IPS-18c (cell line): ENCODE measurements at regions not wholly inside any gene's neighbourhood (a gene's known extent, or its start where the extent isn't known, plus 50 kb on each side); places are given as distances from the start of the nearest gene placed in this dataset.

Source experiments
- H3K4me3 ChIP-seq: 2 replicates; pipeline ENCODE4 v1.7.0; 2013; ENCODE audit warnings: low read depth, mild to moderate bottlenecking, low read length, moderate library complexity; ENCODE audit not compliant: insufficient read depth
- H3K9me3 ChIP-seq: one replicate; pipeline ENCODE4 v1.6.1; 2013; ENCODE audit warnings: mild to moderate bottlenecking, low read length, moderate library complexity; ENCODE audit not compliant: control insufficient read depth, insufficient read depth

GRCh38 chr10:44198096-44198779, 186.7 kb downstream of the CXCL12 start:
- Histone ChIP-seq H3K4me3 (no peak overlapping the region), H3K9me3 (peaks cover 3% of the 10 kb centered on the region)

GRCh38 chr10:44197646-44198045, 187.3 kb downstream of the CXCL12 start:
- no peaks in the 10 kb centered on the region for H3K9me3 ChIP-seq
- H3K4me3 ChIP-seq = no peak overlapping the region

GRCh38 chr10:44196336-44196735, 188.6 kb downstream of the CXCL12 start:
- H3K4me3 ChIP-seq = no peak overlapping the region

GRCh38 chr10:44196008-44196320, 188.9 kb downstream of the CXCL12 start:
- Histone ChIP-seq H3K9me3 (no peaks in the 10 kb centered on the region), H3K4me3 (no peak overlapping the region)

More at GRCh38 chr10:44196336-44196735, 188.6 kb downstream of the CXCL12 start:
- H3K9me3 ChIP-seq = no peaks in the 10 kb centered on the region

- H3K9me3 ChIP-seq = no peaks in the 10 kb centered on the region
- no peak overlapping the region for H3K4me3 ChIP-seq
Observed at GRCh38 chr10:44195112-44196007, 189.5 kb downstream of the CXCL12 start.

- no peak overlapping the region for H3K4me3 ChIP-seq
- H3K9me3 ChIP-seq = no peaks in the 10 kb centered on the region
Observed at GRCh38 chr10:44194435-44194834, 190.5 kb downstream of the CXCL12 start.

GRCh38 chr10:44193567-44194220, 191.2 kb downstream of the CXCL12 start:
- no peak overlapping the region for H3K4me3 ChIP-seq
- H3K9me3 ChIP-seq = no peaks in the 10 kb centered on the region

- no peaks in the 10 kb centered on the region for H3K9me3 ChIP-seq
- H3K4me3 ChIP-seq = no peak overlapping the region
Observed at GRCh38 chr10:44193166-44193565, 191.7 kb downstream of the CXCL12 start.

- H3K4me3 ChIP-seq = no peak overlapping the region
- H3K9me3 ChIP-seq = no peaks in the 10 kb centered on the region
Observed at GRCh38 chr10:44192435-44192834, 192.5 kb downstream of the CXCL12 start.

GRCh38 chr10:44190541-44190940, 194.4 kb downstream of the CXCL12 start:
- no peak overlapping the region for H3K4me3 ChIP-seq
- no peaks in the 10 kb centered on the region for H3K9me3 ChIP-seq

GRCh38 chr10:44186821-44187220, 198.1 kb downstream of the CXCL12 start:
- no peak overlapping the region for H3K4me3 ChIP-seq
- H3K9me3 ChIP-seq = no peaks in the 10 kb centered on the region

GRCh38 chr10:44186150-44186549, 198.7 kb downstream of the CXCL12 start:
- Histone ChIP-seq H3K9me3 (no peaks in the 10 kb centered on the region), H3K4me3 (no peak overlapping the region)

GRCh38 chr10:44185315-44185666, 199.6 kb downstream of the CXCL12 start:
- no peak overlapping the region for H3K4me3 ChIP-seq
- H3K9me3 ChIP-seq = no peaks in the 10 kb centered on the region

GRCh38 chr10:44184633-44185314, 200.1 kb downstream of the CXCL12 start:
- Histone ChIP-seq H3K4me3 (no peak overlapping the region), H3K9me3 (no peaks in the 10 kb centered on the region)

- Histone ChIP-seq H3K9me3 (no peaks in the 10 kb centered on the region), H3K4me3 (no peak overlapping the region)
Observed at GRCh38 chr10:44183667-44184632, 200.9 kb downstream of the CXCL12 start.

GRCh38 chr10:44182909-44183308, 202.0 kb downstream of the CXCL12 start:
- H3K4me3 ChIP-seq = no peak overlapping the region
- H3K9me3 ChIP-seq = no peaks in the 10 kb centered on the region
